ENCODE measurements at regions not wholly inside any gene's neighbourhood (a gene's known extent, or its start where the extent isn't known, plus 50 kb on each side); places are given as distances from the start of the nearest gene placed in this dataset.

- TF ChIP-seq POLR2A (IDR thresholded peaks at IDR 0.05; ENCODE audit: low read depth, low read length) (no peak), SPI1 (IDR thresholded peaks at IDR 0.05; ENCODE audit: low read depth, low read length) (no peak), POLR2AphosphoS5 (IDR thresholded peaks at IDR 0.05; ENCODE audit: low read depth, low read length) (no peak)
Observed at GRCh38 chr1:199247891-199248290, 609.1 kb downstream of the PTPRC start.
